GM13977 (cell line): ENCODE measurements at regions not wholly inside any gene's neighbourhood (a gene's known extent, or its start where the extent isn't known, plus 50 kb on each side); places are given as distances from the start of the nearest gene placed in this dataset.

Experiments
- DNase-seq: peaks from one replicate; pipeline ENCODE4 v3.0.0; 2012; ENCODE audit warnings: low spot score
- in situ Hi-C: fragments of 300-500 bp; cut with MboI; formaldehyde crosslinking; loops from one replicate; pipeline ENCODE4 v1.12.0; 2022; ENCODE audit warnings: low sequenced_read_pairs, low pct_unique_long_range_greater_than_20kb, mixed read lengths, inconsistent platforms; ENCODE audit not compliant: unreplicated experiment
- TF ChIP-seq, protein P1 (sequence below): IDR thresholded peaks from 2 replicates; pipeline ENCODE4 v1.5.1; 2012; ENCODE audit warnings: mild to moderate bottlenecking, control low read depth; ENCODE audit not compliant: insufficient read depth; ENCODE audit errors: extremely low read depth, missing control alignments

DNA sequence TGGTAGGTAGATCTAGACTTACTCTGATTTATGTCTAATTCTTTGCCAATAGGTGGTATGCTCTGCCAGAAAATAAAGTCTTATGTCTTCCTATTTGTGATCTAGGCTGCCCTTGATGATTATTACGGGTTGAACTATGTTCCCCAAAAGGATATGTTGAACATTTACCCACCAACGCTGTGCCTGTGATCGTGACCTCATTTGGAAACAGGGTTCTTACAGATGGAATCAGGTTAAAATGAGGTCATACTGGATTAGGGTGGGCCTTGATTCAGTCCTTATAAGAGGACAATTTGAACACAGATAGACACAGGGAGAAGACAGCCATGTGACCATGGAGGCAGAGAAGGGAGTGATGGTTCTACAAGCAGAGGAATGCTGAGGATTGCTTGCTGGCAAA is 95.1 kb upstream of the BCAR3 start:
- in situ Hi-C loops = no loop called here
- TF ChIP-seq, protein P1, sequence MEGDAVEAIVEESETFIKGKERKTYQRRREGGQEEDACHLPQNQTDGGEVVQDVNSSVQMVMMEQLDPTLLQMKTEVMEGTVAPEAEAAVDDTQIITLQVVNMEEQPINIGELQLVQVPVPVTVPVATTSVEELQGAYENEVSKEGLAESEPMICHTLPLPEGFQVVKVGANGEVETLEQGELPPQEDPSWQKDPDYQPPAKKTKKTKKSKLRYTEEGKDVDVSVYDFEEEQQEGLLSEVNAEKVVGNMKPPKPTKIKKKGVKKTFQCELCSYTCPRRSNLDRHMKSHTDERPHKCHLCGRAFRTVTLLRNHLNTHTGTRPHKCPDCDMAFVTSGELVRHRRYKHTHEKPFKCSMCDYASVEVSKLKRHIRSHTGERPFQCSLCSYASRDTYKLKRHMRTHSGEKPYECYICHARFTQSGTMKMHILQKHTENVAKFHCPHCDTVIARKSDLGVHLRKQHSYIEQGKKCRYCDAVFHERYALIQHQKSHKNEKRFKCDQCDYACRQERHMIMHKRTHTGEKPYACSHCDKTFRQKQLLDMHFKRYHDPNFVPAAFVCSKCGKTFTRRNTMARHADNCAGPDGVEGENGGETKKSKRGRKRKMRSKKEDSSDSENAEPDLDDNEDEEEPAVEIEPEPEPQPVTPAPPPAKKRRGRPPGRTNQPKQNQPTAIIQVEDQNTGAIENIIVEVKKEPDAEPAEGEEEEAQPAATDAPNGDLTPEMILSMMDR = no peak
- DNase-seq = no peak

DNA sequence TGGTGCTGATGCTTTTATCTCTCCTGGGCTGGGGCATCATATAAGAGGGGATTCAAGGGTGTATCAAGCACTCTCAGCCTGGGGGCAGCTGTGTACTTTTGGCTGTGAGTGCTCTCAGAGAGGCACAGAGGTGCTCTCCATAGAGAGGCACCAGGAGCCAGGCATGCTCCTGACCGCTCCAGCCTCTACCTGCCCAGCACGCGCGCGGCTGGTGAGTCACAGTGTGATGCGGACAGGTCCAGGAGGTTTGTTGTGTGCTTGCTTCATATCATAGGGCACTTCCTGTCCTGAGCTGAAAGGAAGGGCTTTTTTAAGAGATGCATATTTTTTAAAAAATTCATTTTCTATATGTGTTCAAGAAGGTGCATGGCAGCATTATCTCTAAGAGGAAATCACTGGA is 93.6 kb upstream of the BCAR3 start:
- no peak for DNase-seq
- TF ChIP-seq, protein P1 = no peak
- in situ Hi-C loops = no loop called here

DNA sequence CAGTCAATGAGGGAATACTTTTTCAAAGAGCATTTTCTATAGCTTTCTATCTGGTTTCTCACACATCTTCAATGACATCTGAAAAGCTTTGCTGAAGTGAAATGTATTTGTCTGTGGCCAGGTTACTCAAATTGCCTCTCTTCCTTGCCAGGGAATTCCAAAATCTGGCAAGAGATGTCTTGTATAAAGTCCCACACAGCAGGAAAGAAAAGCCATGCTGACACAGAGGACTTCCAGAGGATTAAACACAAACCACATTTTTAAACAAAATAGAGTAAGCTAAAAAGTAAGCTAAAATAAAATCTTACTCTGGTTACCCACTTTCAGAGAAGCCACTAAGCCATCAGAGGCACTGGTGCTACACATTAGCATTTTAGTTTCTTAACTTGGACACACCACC is 93.1 kb upstream of the BCAR3 start:
- in situ Hi-C loops = no loop called here
- DNase-seq = no peak
- TF ChIP-seq, protein P1 = no peak

DNA sequence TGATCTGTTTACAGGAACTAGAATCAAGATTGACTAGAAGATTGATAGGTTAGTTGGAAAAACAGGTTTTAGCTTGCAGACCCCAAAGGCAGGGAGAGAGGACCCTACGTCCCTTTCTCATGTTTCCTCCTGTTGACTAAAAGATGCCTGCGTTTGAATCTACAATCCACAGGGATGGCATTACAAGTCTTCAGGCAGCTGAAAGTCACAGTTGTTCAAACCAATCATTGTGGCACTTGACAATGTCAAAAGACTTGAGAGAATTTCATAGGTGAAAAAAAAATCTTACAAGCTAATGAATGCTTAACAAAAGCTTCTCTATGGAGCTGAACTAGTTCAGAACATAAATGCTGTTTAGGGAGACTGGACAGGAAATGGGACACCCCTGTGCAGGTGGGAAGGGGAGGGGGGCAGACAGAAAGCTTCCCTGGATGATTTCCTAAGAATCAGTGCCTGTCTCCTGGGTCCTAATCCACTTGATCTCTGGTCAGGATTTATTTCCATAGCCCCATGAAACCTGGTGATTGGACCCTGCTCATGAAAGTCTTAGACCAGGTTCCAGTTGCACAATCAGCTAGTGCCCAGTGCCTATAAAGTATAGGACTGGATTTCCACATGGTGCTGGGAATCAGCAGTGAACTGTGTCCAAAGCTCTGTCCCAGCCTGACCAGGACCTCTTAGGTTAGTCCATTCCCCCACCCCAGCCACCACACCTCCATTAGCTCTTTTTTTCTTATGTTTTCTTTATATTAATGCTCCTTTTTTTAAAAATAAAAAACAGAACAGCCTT is 91.6 kb upstream of the BCAR3 start:
- no peak for DNase-seq
- TF ChIP-seq, protein P1 = no peak
- in situ Hi-C loops = no loop called here

DNA sequence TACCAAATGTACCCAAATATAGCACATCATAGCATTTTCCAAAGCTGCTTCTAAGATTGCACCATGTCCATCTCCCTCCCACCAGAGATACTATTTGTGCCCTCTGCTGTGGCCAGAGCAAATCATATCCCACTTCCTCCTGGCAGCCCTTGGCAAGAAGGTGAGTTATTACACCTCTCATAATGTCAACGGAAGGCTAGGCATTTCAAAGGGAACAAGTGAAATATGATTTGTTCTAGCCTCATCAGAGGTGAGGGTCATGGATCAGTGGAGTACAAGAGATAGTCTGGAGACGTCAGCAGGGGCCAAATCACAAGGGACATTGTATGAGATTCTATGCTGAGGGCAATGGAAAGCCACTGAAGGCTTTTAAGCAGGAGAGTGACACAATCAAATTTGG is 90.2 kb upstream of the BCAR3 start:
- TF ChIP-seq, protein P1 = no peak
- no peak for DNase-seq
- in situ Hi-C loops = no loop called here

DNA sequence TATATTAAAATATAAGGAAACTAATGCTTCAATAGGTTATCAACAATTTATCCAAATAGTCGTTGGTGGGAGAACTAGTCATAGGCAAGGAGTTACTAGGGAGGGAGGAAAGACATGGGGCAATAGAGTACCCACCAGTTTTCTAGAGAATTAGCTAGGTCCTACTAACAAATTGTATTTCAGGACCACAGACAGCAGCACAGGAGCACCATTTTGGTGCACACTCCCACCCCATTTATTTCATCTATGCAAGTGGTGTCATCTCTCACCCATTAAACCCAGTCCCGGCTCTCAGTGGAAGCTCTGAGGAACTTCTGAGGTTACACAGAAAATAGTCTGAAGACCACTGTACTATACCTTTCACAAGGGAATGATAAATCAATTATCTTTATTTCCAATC is 89.0 kb upstream of the BCAR3 start:
- no peak for DNase-seq
- TF ChIP-seq, protein P1 = no peak
- in situ Hi-C loops = no loop called here
